Adrenal gland (tissue), 9 donors: ENCODE measurements at regions not wholly inside any gene's neighbourhood (a gene's known extent, or its start where the extent isn't known, plus 50 kb on each side); places are given as distances from the start of the nearest gene placed in this dataset.
A peak's percentile ranks its signal among the peaks of the same experiment; 100 is the strongest.

Source experiments
- DNase-seq, 7 donors: peaks; one replicate each; pipeline ENCODE4 v3.0.0-alpha.2; 2019 to 2020
- H3K27ac ChIP-seq, 5 donors: fragments of 200-600 bp; sonication (generic) in 4 of 5; 1 replicate in 3 of 5; 2 replicates in 2 of 5; pipeline versions ENCODE4 v1.5.1 to v1.8.0; 2016 to 2020; ENCODE audit warnings: mild to moderate bottlenecking in 1 of 5
- H3K27me3 ChIP-seq: fragments of 200-600 bp; 2 replicates; pipeline ENCODE4 v1.8.0; 2021
- H3K36me3 ChIP-seq, 2 donors: fragments of 200-600 bp; replicated peaks in 1 of 2; 1 replicate in 1 of 2; 2 replicates in 1 of 2; pipeline versions ENCODE4 v1.5.1 to v1.8.0; 2018 to 2022
- H3K4me1 ChIP-seq, 2 donors: fragments of 200-600 bp; replicated peaks in 1 of 2; 1 replicate in 1 of 2; 2 replicates in 1 of 2; pipeline versions ENCODE4 v1.5.1 to v1.8.0; 2018 to 2021
- H3K4me3 ChIP-seq, 4 donors: fragments of 200-600 bp; sonication (generic) in 3 of 4; one replicate each; pipeline ENCODE4 v1.5.1; 2016 to 2018
- H3K9me3 ChIP-seq, 3 donors: fragments of 200-600 bp; sonication (generic) in 1 of 3; replicated peaks in 1 of 3; 1 replicate in 2 of 3; 2 replicates in 1 of 3; pipeline versions ENCODE4 v1.5.1 to v1.8.0; 2016 to 2021
- CTCF ChIP-seq, 6 experiments: fragments of 450-650 bp in 4 of 6; fragments of 200-600 bp in 2 of 6; sonication (generic) in 1 of 6; IDR thresholded peaks; 1 replicate in 5 of 6; 2 replicates in 1 of 6; pipeline versions ENCODE4 v1.5.1 to v1.8.0; 2016 to 2021; ENCODE audit warnings: antibody characterized with exemption in 6 of 6, mild to moderate bottlenecking in 2 of 6, moderate library complexity in 1 of 6
- POLR2A ChIP-seq, 2 donors: fragments of 450-650 bp; IDR thresholded peaks; one replicate each; pipeline ENCODE4 v1.6.1; 2017; ENCODE audit warnings: antibody characterized with exemption in 2 of 2, mild to moderate bottlenecking in 2 of 2, moderate library complexity in 1 of 2
- WGBS, 4 donors: extraction: QIAGEN DNeasy Blood & Tissue Kit in 2 of 4; methylation state at CpG; one replicate each; pipeline versions ENCODE4 v1.1.5 to v1.1.7; 2013 to 2017; 5-methylcytosine and 5-hydroxymethylcytosine counted together
- intact Hi-C, 2 donors: fragments of 100-400 bp; cut with DNase I; formaldehyde crosslinking; loops; one replicate each; pipeline versions ENCODE4 v1.14.1 to v1.15.0; 2022 to 2023
- donor health status: healthy with polysubstance abuse.
- donor health status: Bipolar disorder and iron deficiency.
- donor health status: DM: yes; HTN: yes; CAD: no.
- donor health status: DM: no; HTN: no; CAD: no.
- donor health status: DM: no; HTN: no; CAD: no.

- Histone ChIP-seq H3K27me3 (no peaks in the 10 kb centered on the region), H3K36me3 (no peaks in the 10 kb centered on the region), H3K4me3 (no peak overlapping the region), H3K4me1 (no peaks in the 10 kb centered on the region), H3K27ac (no peak overlapping the region), H3K9me3 (no peaks in the 10 kb centered on the region)
- intact Hi-C loops = no loop called here
- no peak for DNase-seq
- TF ChIP-seq POLR2A (IDR thresholded peaks at IDR 0.05) (no peak), CTCF (IDR thresholded peaks at IDR 0.05) (no peak)
- WGBS, 4 donors = 61 to 83% (median 73%) methylated on average over 5 of the region's 5 CpGs
Observed at GRCh38 chr6:105836889-105837288, 249.2 kb upstream of the PRDM1 start.

- H3K4me3 ChIP-seq = no peak overlapping the region
- no peaks in the 10 kb centered on the region for H3K27me3 ChIP-seq
- no peaks in the 10 kb centered on the region for H3K4me1 ChIP-seq
- no peak for DNase-seq
- H3K27ac ChIP-seq = no peak overlapping the region
- no peak for TF ChIP-seq POLR2A (IDR thresholded peaks at IDR 0.05)
- no peaks in the 10 kb centered on the region for H3K9me3 ChIP-seq
- no peaks in the 10 kb centered on the region for H3K36me3 ChIP-seq
- 88 to 94% (median 91%) methylated on average over 5 of the region's 5 CpGs for WGBS, 4 donors
- intact Hi-C loops = no loop called here
Observed at GRCh38 chr6:105836379-105836778, 249.8 kb upstream of the PRDM1 start.

- Histone ChIP-seq H3K36me3 (no peaks in the 10 kb centered on the region), H3K9me3 (no peaks in the 10 kb centered on the region), H3K27ac (no peak overlapping the region), H3K4me1 (no peaks in the 10 kb centered on the region), H3K4me3 (no peak overlapping the region), H3K27me3 (no peaks in the 10 kb centered on the region)
- intact Hi-C loops = no loop called here
- 69 to 75% (median 71%) methylated on average over 6 of the region's 6 CpGs for WGBS, 4 donors
- TF ChIP-seq CTCF (IDR thresholded peaks at IDR 0.05) = peak in 1 of 6 experiments; percentile 26
- no peak for TF ChIP-seq POLR2A (IDR thresholded peaks at IDR 0.05)
- no peak for DNase-seq
Observed at GRCh38 chr6:105835373-105835772, 250.8 kb upstream of the PRDM1 start.

GRCh38 chr6:105833959-105834947 lies 251.9 kb upstream of the PRDM1 start:
- TF ChIP-seq CTCF (IDR thresholded peaks at IDR 0.05) = no peak
- no peak for TF ChIP-seq POLR2A (IDR thresholded peaks at IDR 0.05)
- Histone ChIP-seq H3K36me3 (no peaks in the 10 kb centered on the region), H3K4me3 (no peak overlapping the region), H3K27me3 (no peaks in the 10 kb centered on the region), H3K4me1 (no peaks in the 10 kb centered on the region), H3K27ac (no peak overlapping the region), H3K9me3 (no peaks in the 10 kb centered on the region)
- 71 to 83% (median 75%) methylated on average over 7 of the region's 7 CpGs for WGBS, 4 donors
- DNase-seq = no peak
- intact Hi-C loops = no loop called here
